Calu3 (cell line): ENCODE measurements at regions not wholly inside any gene's neighbourhood (a gene's known extent, or its start where the extent isn't known, plus 50 kb on each side); places are given as distances from the start of the nearest gene placed in this dataset.
A peak's percentile ranks its signal among the peaks of the same experiment; 100 is the strongest.

Experiments used
- BruUV-seq: library from RNA; stranded (reverse); fragments of 400-500 nt; replicated peaks from 2 replicates; lab custom pipeline; 2021; lab: Mats Ljungman, UMichigan
- CTCF ChIA-PET: fragments of 300-600 bp; sonication (Branson Sonifier 250); formaldehyde crosslinking; loops from one replicate; lab custom pipeline; 2022; ENCODE audit warnings: antibody characterized with exemption; lab: Charles Lee
- DNase-seq: peaks from one replicate; pipeline ENCODE4 v3.0.0; 2022
- H3K27ac Mint-ChIP-seq: one replicate; pipeline ENCODE4 v1.8.0; 2022; ENCODE audit warnings: mixed read lengths; ENCODE audit not compliant: unreplicated experiment
- H3K27me3 Mint-ChIP-seq: one replicate; pipeline ENCODE4 v1.8.0; 2022; ENCODE audit warnings: mixed read lengths; ENCODE audit not compliant: unreplicated experiment
- H3K36me3 Mint-ChIP-seq: one replicate; pipeline ENCODE4 v1.8.0; 2022; ENCODE audit warnings: mild to moderate bottlenecking, moderate library complexity, mixed read lengths; ENCODE audit not compliant: insufficient read depth, unreplicated experiment
- H3K4me1 Mint-ChIP-seq: one replicate; pipeline ENCODE4 v1.8.0; 2022; ENCODE audit warnings: mild to moderate bottlenecking, low read depth, mixed read lengths; ENCODE audit not compliant: unreplicated experiment
- H3K4me3 Mint-ChIP-seq: one replicate; pipeline ENCODE4 v1.8.0; 2022; ENCODE audit warnings: mild to moderate bottlenecking, low read depth, moderate library complexity, mixed read lengths; ENCODE audit not compliant: unreplicated experiment
- H3K9me3 Mint-ChIP-seq: one replicate; pipeline ENCODE4 v1.8.0; 2022; ENCODE audit warnings: low read depth, mixed read lengths; ENCODE audit not compliant: unreplicated experiment
- intact Hi-C: fragments of 100-400 bp; cut with micrococcal nuclease; formaldehyde crosslinking; loops from one replicate; pipeline ENCODE4 v1.10.0; 2022; ENCODE audit not compliant: unreplicated experiment
- TF ChIP-seq, protein P1 (sequence below): fragments of 200-600 bp; IDR thresholded peaks from one replicate; pipeline ENCODE4 v1.8.0; 2022; ENCODE audit warnings: antibody characterized with exemption; ENCODE audit not compliant: unreplicated experiment

DNA sequence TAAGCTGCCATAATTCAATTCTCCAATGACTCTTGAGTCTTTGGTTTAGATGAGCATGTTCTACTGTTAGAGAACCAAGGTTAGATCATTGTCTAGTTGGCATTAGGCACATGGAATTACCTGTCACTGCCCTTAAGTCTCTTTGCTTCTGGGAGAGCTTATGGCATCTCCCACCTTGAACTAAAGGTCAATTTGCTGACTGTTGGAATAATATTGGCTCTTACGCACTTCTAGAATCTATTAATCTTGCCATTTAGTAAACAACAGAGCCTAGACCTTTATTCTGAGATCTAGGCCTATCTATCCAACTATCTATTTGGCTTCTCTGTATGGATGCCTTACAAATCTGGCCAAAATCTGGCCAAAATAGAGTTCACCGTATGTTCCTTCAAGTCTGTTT lies 232.0 kb downstream of the STK31 start:
- no TSS peak for BruUV-seq
- DNase-seq: no peak

DNA sequence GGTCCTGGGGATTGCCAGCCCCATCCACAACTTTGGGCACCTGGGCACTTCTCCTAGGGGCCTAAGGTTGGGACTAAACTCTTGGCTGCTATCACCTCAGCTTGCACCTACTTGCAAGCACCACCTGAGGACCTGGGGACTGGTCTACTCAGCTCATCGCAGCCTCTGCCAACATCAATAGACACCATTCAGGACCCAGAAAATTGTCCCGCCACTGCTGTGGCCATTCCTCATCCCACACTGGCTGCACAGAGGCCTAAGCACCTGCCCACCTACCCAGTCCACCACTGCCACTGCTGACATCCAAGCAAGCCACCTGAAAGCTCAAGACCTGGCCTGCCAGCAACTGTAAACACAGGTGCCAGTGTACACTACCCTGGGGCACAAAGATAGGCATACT lies 234.1 kb downstream of the STK31 start:
- Mint-ChIP-seq H3K9me3 (peaks cover 4% of the 10 kb centered on the region), H3K27ac (no peak overlapping the region), H3K36me3 (no peaks in the 10 kb centered on the region), H3K27me3 (peaks cover 56% of the 10 kb centered on the region), H3K4me1 (no peaks in the 10 kb centered on the region), H3K4me3 (no peak overlapping the region)
- TF ChIP-seq, protein P1, sequence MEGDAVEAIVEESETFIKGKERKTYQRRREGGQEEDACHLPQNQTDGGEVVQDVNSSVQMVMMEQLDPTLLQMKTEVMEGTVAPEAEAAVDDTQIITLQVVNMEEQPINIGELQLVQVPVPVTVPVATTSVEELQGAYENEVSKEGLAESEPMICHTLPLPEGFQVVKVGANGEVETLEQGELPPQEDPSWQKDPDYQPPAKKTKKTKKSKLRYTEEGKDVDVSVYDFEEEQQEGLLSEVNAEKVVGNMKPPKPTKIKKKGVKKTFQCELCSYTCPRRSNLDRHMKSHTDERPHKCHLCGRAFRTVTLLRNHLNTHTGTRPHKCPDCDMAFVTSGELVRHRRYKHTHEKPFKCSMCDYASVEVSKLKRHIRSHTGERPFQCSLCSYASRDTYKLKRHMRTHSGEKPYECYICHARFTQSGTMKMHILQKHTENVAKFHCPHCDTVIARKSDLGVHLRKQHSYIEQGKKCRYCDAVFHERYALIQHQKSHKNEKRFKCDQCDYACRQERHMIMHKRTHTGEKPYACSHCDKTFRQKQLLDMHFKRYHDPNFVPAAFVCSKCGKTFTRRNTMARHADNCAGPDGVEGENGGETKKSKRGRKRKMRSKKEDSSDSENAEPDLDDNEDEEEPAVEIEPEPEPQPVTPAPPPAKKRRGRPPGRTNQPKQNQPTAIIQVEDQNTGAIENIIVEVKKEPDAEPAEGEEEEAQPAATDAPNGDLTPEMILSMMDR: no peak
- BruUV-seq: no TSS peak
- no peak for DNase-seq
- intact Hi-C loops: no loop called here
- CTCF ChIA-PET: interaction anchor here (0.7 kb wide), 1 partner anchor 217 kb away, joined by 5 read pairs; no protein-coding TSS in a partner anchor

More for the DNA sequence above, 232.0 kb downstream of the STK31 start:
- Mint-ChIP-seq H3K27me3 (peaks cover 64% of the 10 kb centered on the region), H3K9me3 (peaks cover 4% of the 10 kb centered on the region), H3K4me3 (no peak overlapping the region), H3K36me3 (no peaks in the 10 kb centered on the region), H3K27ac (no peak overlapping the region), H3K4me1 (no peaks in the 10 kb centered on the region)
- intact Hi-C loops: no loop called here
- CTCF ChIA-PET: no interaction called here
- TF ChIP-seq, protein P1: no peak

DNA sequence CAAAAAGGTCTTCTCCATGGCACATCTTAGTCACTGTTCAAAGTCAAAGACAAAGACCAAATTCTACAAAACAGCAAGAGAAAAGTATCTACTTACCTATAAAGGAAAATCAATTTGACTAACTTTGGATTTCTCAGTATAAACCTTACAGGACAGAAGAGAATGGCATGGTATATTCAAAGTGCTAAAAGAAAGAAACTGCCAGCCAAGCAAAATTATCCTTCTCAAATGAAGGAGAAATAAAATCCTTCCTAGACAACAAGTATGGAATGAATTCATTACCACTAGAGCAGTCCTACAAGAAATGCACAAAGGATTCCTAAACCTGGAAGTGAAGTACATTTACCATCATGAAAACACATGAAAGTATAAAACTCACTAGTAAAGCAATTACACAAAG lies 235.5 kb downstream of the STK31 start:
- Mint-ChIP-seq H3K27me3 (peaks cover 45% of the 10 kb centered on the region), H3K4me3 (no peak overlapping the region), H3K9me3 (peaks cover 4% of the 10 kb centered on the region), H3K4me1 (no peaks in the 10 kb centered on the region), H3K36me3 (no peaks in the 10 kb centered on the region), H3K27ac (no peak overlapping the region)
- TF ChIP-seq, protein P1: no peak
- DNase-seq: no peak
- intact Hi-C loops: no loop called here
- BruUV-seq: no TSS peak
- CTCF ChIA-PET: no interaction called here

DNA sequence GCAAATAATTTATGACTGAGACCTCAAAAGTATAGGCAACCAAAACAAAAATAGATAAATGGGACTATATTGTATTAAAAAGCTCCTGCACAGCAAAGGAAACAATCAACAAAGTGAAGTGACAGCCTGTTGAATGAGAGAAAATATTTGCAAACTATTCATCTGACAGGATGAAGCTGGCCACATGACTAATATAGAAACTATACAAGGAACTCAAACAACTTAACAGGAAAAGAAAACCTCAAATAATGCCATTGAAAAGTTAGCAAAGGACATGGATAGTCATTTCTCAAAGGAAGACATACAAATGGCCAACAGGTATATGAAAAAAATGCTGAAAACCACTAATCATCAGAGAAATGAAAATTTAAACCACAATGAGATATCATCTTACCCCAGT lies 245.1 kb downstream of the STK31 start:
- Mint-ChIP-seq H3K9me3 (peaks cover 3% of the 10 kb centered on the region), H3K27me3 (peaks cover 17% of the 10 kb centered on the region), H3K36me3 (no peaks in the 10 kb centered on the region), H3K4me3 (no peak overlapping the region), H3K4me1 (peaks cover 27% of the 10 kb centered on the region), H3K27ac (peak overlapping the region; percentile 7)
- BruUV-seq: no TSS peak
- CTCF ChIA-PET: interaction anchor here (1.0 kb wide), 1 partner anchor 16 kb away, joined by 3 read pairs; no protein-coding TSS in a partner anchor
- intact Hi-C loops: no loop called here
- TF ChIP-seq, protein P1: no peak
- DNase-seq: no peak
